ENCODE measurements at regions not wholly inside any gene's neighbourhood (a gene's known extent, or its start where the extent isn't known, plus 50 kb on each side); places are given as distances from the start of the nearest gene placed in this dataset.
"Not testable (repeated sequence)": the region's sequence is repeated elsewhere in the genome, so short reads cannot be mapped to it uniquely, and the experiment has no call there.

DNA sequence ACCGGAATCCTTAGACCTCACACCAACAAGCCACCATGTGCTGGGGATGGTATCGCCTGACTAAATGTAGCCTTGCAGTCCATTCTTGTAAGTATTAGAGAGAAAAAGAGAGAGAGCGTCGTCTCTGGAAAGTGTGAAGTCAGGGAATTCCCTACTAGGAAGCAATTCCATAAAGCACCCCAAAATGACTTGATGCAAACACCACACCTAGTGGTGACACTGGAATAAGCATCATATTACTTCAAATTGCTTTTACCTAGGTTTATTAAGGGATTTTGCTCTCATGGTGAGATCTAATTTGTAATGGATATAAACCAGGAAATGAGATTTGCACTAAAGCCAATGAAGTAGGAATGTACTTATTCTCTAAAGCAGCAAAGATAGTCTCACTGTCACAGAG lies 111.4 kb upstream of the METTL9 start:
- not testable (repeated sequence) for DNase-seq

DNA sequence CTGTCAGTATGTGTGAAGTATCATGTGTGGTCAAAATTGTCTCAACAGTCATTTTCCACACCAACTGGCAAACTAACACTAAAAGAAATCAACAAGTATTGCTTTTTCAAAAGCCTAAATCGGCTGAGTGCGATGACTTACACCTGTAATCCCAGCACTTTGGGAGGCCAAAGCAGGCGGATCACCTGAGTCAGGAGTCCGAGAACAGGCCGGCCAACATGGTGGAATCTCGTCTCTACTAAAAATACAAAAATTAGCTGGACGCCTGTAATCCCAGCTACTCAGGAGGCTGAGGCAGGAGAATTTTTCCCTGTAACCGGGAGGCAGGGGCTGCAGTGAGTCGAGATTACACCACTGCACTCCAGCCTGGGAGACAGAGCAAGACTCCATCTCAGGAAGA lies 100.3 kb upstream of the METTL9 start:
- DNase-seq = not testable (repeated sequence)

DNA sequence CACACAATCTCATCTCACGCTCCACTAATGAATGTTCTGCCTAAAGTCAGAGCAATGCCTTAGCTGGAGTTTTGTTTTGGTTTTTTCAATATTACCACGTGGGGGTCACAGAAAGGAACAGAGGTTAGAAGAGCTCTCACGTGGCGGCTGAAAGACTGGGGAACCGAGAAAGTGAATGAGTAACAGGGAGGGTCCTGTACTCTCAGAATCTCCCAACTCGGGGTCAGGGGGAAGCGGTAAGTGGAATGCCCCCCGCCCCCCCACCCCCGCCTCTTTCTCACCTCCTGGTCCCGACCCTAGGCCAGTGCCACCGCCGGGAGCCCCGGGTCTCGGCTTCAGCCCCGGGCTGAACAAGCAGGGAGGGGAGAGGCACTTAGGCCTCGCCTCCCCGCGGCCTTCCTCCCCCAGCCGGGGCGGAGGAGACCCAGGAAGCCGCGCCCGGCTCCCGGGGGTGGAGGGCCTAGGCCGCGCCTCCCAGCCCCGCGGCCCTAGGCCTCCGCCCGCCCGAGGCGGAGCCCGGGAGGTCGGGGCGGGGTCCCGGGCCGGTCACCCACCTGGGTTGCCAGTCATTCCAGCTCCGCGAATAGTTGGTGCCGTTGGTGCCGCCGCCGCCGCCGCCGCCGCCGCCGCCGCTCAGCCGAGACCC lies 98.0 kb upstream of the METTL9 start:
- peak; percentile 68 for DNase-seq

DNA sequence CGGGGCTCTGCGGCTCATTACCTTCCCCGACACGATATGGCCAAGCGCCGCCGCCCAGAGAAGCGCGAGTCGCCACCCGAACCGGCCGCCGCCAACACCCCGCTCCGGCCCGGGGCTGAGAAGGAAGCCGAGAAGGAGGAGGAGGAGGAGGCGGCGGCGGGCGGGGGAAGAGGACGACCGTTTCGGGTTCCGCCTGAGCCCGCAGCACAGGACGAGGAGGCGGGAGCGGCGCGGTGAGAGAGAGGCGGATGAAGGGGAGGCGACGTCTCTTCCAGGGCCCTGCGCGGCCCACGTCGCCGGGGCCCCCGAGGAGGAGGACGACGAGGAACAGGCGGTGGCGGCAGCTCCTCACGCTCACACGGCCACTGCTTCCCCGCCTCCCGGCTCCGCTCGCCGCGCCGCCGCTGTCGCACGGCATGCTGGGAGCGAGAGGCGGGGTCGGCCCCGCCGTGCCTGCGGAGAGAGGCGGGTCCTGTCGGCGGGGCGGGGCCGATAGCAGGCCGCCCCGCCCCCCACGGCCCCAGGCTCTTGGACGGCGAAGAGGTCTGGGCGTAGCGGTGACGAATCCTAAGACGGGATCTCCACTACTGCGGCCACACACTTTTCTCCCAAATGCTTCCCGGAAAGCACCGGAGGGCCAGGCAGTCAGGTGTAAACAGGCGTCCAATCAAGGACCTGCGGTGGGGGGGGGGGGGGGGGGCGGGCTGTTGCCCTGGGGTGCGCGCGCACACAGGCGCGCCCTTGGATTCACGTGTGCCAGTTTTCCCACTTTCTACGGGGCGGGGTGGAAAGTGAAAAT lies 97.3 kb upstream of the METTL9 start:
- DNase-seq = peak; percentile 91

DNA sequence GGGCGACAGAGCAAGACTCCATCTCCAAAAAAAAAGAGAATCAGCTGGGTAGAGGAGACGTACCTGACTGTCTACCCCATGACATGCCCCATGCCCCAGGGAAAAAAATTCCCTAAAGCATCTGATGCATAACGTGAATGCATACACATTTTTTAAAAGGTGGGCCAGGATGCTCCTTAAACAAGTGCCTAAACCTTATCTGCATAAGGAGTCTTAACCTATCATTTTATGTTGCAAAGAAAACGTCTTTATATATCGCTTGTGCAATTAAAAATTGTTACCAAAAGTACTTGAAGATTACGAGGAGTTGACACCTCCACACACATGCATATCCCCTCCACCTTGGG lies 95.8 kb upstream of the METTL9 start:
- peak; percentile 20 for DNase-seq

DNA sequence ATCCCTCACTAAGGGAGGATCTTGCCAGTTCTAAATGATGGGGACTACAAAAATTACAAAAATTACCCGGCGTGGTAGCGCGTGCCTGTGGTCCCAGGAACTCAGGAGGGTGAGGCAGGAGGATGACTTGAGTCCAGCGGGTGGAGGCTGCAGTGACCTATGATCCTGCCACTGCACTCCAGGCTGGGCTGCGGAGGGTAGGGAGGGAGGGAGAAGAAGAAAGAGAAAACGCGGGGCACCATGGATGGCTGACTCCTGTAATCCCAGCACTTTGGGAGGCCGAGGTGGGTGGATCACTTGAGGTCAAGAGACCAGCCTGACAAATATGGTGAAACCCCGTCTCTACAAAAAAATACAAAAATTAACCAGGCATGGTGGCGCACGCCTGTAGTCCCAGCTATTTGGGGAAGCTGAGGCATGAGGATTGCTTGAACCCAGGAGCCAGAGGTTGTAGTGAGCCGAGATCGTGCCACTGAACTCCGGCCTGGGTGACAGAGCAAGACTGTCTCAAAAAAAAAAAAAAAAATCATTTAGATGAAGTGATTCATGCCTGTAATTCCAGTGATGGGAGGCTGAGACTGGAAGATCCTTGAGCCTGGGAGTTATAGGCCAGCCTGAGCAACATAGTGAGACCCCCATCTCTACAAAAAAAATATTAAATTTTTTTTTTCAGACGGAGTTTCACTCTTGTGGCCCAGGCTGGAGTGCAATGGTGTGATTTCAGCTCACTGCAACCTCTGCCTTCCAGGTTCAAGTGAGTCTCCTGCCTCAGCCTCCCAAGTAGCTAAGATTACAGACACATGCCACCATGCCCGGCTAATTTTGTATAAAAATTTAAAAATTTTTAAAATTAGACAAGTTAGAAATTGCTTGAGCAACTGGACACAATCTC lies 95.2 kb upstream of the METTL9 start:
- peak; percentile 25 for DNase-seq

DNA sequence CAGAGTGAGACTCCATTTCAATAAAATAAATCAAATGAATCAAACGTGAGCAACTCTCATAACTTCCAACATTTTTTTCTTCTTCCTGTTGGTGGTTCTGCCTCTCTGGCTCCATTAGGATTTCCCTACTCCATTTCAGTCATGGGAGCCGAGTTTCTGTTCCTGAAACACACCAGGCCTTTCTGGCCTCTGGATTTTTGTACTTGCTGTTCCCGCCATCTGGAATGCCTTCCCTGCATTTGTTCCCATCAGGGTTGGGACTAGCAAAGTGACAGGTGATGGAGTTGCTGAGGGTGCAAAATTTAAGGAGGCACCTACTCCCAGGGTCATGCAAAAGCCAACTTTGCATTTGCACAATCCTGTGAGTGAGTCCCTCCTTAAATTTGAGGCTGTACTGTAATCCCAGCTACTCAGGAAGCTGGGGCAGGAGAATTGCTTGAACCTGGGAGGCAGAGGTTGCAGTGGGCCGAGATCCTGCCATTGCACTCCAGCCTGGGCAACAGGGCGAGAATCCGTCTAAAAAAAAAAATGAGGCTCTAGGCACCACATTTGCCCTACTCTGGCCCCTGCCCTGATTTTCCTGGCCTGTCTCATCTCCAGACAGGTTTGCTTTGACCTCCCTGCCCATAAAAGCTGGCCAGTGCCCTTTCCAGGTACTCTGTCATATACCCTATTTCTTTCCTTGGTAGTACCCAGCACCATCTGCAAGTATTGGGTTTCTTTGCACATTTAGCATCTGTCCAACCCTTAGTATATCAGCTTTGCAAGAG lies 93.4 kb upstream of the METTL9 start:
- DNase-seq = peak; percentile 18

DNA sequence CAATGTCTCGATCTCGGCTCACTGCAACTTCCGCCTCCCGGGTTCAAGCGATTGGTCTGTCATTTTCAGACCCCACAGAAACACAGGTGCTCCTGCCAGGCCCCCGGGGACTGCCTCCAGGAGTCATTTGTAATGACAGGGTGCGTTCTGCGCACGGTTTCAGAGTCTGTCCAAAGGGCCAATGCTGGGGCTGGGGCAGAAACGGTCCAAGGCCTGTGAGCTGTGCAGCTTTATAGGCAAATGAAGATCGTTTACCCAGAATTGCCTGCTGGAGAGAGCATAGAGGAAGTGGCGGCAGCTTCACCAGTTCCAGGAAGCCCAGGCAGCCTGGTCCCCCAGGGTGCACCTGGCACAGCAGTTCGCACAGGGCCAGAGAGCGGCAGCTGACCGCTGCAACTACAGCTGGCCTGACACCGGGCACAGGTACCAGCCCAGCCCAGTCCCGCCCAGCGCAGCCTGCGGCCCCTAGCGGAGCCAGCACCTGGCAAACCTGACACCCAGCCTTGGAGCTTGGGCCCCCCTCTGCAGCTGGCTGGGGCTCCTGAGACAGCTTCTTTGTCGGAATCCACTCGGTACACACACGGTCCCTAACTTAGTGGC lies 92.4 kb upstream of the METTL9 start:
- DNase-seq = peak; percentile 69

DNA sequence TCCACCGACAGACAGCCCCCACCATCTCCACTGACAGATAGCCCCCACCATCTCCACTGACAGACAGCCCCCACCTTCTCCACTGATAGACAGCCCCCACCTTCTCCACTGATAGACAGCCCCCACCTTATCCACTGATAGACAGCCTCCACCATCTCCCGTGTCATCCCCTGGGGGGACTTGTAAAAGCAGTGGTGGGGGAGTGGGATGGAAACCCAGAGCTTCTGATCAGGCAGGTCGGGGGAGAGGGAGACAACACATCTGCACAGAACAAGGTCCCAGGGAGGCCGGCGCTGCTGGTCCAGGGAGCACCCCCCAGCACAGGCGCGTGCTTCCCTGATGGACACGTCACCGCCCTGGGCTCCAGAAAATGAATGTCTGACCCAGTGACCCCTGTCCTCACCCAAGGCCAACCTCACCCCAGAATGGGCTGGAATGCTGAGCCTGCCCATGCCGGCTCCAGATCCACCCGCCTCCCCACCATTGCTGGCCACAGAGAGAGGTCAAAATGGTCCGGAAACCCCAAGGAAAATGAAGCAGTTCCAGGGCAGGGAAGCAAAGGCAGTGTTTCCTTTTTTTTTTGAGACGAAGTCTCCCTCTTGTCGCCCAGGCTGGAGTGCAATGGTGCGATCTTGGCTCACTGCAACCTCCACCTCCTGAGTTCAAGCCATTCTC lies 91.6 kb upstream of the METTL9 start:
- DNase-seq = peak; percentile 29

DNA sequence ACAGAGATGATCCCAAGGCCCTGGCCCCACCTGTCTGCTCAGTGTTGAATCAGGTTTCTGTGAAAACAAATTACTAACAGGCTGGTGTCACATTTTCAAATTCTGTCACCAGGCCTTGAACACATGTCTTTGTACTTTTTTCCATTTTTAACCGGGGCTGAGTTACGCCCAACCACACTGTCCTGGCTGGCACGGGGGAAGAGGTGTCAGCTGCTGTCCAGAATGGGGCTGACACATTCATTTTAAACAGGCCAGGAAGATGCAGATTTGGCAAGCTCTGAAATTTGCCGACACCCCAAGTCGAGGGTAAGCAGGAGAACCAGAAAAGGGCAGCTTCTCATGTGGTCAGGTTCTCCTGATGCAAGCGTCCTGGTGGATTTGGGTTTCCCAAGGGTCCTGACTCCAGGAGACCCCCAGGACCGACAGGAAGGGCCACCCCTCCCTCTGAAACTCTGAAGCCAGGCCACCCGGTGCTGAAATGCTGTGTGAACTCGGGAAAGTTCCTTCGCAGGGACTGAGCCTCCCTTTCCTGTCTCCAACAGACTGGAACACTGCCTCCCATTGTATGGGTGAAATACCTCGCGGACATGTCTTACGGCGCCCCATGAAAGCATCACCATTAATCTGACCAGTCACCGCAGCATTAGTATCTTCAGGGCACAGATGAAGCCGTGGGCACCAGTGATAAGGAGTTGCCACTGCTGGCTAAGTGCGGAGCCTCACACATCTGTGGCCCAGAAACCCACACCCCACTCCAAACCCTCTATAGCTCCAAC lies 90.5 kb upstream of the METTL9 start:
- peak; percentile 56 for DNase-seq

DNA sequence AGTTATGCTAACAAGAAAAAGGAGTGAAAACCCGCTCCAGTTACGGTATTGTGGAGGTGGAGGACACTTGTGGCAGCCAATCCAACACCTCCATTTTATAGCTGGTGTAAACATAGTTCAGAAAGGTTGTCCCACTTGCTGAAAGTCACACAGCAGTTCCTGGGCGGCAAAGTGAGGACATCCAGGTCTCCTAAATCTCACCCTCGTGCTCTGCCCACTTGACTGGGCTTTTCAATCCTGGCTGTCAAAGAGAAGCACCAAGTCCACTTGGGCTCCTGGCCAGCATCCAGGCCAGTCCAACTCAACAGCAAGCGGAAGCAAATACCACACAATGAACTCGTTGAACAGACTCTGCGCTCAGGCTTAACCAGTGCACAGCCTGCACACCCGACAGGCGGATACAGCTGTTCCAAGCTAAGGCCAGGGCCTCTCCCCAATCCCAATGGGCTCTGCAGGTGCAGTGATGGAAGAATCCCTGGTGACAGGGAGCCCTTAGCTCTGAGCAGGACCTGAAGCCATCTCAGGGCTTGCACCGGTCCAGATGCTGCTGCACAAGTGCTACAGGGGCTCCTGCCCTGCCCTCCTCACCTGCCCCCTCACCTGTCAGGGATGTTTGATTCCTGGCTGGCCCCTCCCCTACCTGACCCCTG lies 89.8 kb upstream of the METTL9 start:
- peak; percentile 27 for DNase-seq

DNA sequence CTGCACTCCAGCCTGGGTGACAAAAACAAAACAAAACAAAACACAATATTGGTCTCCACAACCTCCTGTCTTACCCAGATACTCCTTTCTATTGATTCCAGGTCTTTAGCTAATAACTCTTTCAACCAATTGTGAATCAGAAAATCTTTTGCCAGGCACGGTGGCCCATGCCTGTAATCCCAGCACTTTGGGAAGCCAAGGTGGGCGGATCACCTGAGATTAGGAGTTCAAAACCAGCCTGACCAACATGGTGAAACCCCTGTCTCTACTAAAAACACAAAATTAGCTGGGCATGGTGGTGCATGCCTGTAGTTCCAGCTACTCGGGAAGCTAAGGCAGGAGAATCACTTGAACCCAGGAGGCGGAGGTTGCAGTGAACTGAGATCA lies 88.5 kb upstream of the METTL9 start:
- DNase-seq = peak; percentile 22

DNA sequence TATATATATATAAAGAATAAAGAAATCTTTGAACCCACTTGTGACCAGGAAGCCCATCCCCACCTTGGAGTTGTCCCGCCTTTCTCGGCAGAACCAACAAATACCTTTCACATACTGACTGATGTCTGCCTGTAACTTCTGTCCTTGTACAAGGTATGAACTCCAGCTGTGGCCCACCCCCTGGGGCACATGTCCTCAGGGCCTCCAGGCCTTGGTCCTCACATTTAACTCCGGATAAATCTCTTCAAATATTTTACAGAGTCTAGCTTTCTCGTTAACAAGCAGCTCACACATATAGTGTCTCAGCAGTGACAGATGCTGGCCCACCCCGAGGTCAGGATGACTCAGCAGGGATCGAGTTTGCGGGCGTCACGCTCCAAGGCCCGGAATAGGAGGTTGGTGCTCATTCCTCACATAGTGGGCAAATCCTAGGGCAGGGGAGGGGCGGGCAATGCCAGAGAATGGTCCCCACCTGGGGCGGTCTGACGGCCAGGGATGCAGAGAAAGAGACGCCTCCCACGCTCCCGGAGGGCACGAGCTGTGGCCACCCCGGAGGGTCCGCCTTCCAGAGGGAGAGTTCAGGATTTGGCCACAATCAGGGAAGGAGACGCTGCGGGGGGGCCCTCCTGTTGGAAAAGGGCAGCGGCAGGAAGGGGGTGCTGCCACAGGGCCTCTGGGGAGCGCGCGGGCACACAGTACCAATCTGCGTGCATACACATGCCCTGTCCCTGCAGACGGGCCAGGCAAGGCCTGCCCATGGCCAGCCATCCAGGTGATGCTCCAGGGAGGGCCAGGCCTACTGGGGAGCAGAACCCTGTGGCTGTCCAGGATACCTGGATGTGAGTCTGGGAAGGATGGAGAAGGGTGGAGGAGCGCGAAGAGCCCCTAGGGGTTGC lies 87.8 kb upstream of the METTL9 start:
- peak; percentile 31 for DNase-seq

DNA sequence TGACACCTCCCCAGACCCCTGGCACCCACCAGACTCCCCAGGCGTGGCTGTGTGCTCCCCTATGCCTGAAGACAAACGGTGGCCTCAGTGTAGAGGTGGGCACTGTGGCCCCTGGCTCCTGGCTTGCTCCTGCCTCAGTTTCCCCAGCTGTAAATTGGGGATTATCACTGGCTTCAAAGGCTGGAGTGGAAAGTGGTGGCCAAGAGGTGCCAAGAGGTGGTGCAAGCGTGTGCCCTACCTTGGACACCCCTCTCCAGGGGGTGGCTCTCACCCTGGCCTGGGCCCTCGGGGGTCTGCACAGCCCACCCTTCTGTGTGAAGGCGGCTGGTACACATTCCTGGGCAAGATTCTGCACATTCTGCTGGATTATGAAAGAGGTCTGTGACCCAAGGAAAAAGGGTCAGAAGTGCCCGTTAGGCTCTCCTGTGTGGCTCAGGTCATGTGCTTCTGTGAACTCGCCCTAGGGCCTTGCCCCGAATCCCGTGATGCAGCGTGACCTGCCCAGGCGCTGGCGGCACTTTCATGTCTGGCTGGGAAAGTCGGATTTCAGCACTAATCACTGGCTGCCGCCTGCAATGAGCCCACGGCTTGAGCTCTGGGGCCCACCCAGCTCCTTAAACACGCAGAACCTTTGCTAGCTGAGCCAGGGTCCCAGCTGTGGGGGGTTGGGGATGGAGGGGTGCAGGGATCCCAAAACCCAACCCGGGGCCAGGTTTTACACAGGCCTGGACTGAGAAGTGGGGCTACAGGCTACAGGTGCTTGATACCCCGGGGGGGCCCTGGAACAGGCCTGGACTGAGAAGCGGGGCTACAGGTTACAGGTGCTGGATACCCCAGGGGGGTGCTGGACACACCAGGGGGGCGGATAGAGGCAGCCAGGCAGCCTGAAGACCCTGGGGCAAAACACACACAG lies 86.8 kb upstream of the METTL9 start:
- not testable (repeated sequence) for DNase-seq

DNA sequence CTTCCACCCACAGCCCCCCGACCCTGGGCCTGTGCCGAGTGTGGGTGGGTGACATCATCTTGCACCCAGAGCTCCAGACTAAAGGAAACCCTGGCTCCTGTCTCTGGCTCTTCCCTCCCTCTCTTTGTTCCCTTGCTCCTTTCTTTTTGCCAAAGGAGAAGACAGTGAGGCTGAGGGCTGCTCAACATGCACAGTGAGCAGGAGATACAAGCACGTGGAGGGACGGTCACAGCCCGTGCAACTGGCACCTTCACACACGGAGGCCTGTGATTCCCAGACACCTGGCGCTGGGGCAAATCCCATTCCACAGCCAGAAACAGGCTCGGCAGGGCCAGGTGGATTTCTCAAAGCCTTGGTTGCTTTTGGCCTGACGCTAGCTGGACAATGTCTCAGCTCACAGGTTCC lies 86.0 kb upstream of the METTL9 start:
- not testable (repeated sequence) for DNase-seq

DNA sequence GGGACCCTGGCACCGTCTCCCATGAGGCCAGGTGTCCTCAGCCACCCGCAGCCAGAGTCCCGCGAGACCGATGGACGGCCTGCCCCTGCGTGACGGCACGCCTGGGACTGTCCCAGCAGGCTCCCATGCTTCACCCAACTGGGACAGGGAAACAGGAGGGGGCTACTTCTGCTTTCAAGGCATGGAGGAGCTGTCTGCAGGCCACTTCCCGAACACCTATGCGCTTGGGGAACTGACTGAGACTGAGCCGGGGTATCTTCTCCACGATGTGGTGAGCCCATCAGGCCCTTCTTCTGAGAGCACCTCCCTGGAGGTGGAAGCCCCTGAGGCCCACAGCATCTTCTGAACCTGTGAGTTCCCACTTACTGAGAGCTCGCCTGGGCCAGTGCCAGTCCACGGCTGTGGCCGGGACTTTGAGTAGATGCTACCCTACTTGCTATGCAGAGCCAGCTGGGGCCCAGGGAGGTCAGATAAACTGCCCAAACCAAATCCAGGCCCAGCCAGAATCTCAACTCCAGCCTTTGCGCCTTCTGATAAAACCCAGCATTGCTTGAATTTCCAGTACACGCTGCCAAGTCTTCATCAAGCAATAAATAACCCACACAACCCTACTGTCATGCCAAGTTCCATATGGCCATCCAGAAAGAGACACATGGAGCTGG lies 85.4 kb upstream of the METTL9 start:
- DNase-seq = not testable (repeated sequence)

DNA sequence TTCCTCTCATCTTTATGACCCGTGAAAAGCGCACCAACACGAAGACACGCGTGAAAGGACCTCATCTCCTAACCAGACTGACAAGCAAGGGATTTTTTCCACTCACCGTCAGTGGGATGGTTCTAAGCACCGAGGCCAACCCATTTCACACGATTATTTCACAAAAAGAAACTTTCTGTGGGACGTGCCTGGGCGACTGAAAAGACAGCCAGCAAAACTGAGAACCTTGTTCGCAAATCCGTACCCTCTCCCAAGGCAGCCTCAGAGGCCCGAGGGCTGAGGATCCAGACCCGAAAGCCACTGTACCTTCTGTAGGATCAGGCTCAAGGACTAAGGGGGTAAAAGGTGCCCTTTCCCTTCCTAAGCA lies 84.9 kb upstream of the METTL9 start:
- DNase-seq = not testable (repeated sequence)

DNA sequence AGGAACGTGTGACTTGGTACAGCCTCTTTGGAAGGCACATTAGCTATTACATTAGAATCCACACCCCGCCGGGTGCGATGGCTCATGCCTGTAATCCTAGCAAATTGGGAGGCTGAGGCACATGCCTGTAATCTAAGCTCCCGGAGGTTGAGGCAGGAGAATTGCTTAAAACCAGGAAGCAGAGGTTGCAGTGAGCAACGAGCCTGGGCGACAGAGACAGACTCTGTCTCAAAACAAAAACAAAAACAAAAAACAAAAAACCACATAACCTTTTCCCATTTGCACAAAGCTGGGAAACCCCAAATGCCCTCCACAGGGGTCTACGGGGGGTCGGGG lies 82.7 kb upstream of the METTL9 start:
- DNase-seq = not testable (repeated sequence)

Data from stimulated activated CD8-positive, alpha-beta memory T cell treated with anti-CD3 and anti-CD28 coated beads, Interleukin-4, amount 100 ng/mL, for 48 hours (primary cell).